GM19452 (cell line): ENCODE measurements at regions not wholly inside any gene's neighbourhood (a gene's known extent, or its start where the extent isn't known, plus 50 kb on each side); places are given as distances from the start of the nearest gene placed in this dataset.
A peak's percentile ranks its signal among the peaks of the same experiment; 100 is the strongest.
"Not testable (repeated sequence)": the region's sequence is repeated elsewhere in the genome, so short reads cannot be mapped to it uniquely, and the experiment has no call there.

Experiments
- ATAC-seq: cut with Tn5 transposase; IDR thresholded peaks from one replicate; pipeline ENCODE4 v1.9.1; 2021; ENCODE audit not compliant: unreplicated experiment

GRCh38 chr5:39628348-39628747 is 203.6 kb upstream of the DAB2 start:
- no peak for ATAC-seq

GRCh38 chr5:39624890-39625289 is 200.1 kb upstream of the DAB2 start:
- ATAC-seq, result no peak

GRCh38 chr5:39624268-39624886 is 199.6 kb upstream of the DAB2 start:
- ATAC-seq, result peak; percentile 88

GRCh38 chr5:39623291-39623865 is 198.6 kb upstream of the DAB2 start:
- no peak for ATAC-seq

- no peak for ATAC-seq
Measured at GRCh38 chr5:39622281-39622680, 197.5 kb upstream of the DAB2 start.

- no peak for ATAC-seq
Measured at GRCh38 chr5:39619168-39619818, 194.5 kb upstream of the DAB2 start.

- no peak for ATAC-seq
Measured at GRCh38 chr5:39618391-39618790, 193.6 kb upstream of the DAB2 start.

GRCh38 chr5:39616131-39616530 is 191.4 kb upstream of the DAB2 start:
- no peak for ATAC-seq

GRCh38 chr5:39611076-39611475 is 186.3 kb upstream of the DAB2 start:
- ATAC-seq, result not testable (repeated sequence)

- ATAC-seq, result no peak
Measured at GRCh38 chr5:39608024-39608423, 183.2 kb upstream of the DAB2 start.

GRCh38 chr5:39606591-39606990 is 181.8 kb upstream of the DAB2 start:
- ATAC-seq, result no peak

- no peak for ATAC-seq
Measured at GRCh38 chr5:39605588-39606575, 181.1 kb upstream of the DAB2 start.

GRCh38 chr5:39605145-39605544 is 180.4 kb upstream of the DAB2 start:
- no peak for ATAC-seq

- no peak for ATAC-seq
Measured at GRCh38 chr5:39604491-39604890, 179.7 kb upstream of the DAB2 start.

- ATAC-seq, result no peak
Measured at GRCh38 chr5:39599721-39600431, 175.1 kb upstream of the DAB2 start.

GRCh38 chr5:39598661-39599248 is 174.0 kb upstream of the DAB2 start:
- ATAC-seq, result no peak

- no peak for ATAC-seq
Measured at GRCh38 chr5:39588179-39588578, 163.4 kb upstream of the DAB2 start.

GRCh38 chr5:39587675-39588074 is 162.9 kb upstream of the DAB2 start:
- no peak for ATAC-seq

GRCh38 chr5:39586185-39586584 is 161.4 kb upstream of the DAB2 start:
- ATAC-seq, result no peak

GRCh38 chr5:39584927-39585326 is 160.1 kb upstream of the DAB2 start:
- ATAC-seq, result no peak
